ENCODE measurements at regions not wholly inside any gene's neighbourhood (a gene's known extent, or its start where the extent isn't known, plus 50 kb on each side); places are given as distances from the start of the nearest gene placed in this dataset.
A peak's percentile ranks its signal among the peaks of the same experiment; 100 is the strongest.

GRCh38 chr2:43041173-43041591 is 185.2 kb downstream of the ZFP36L2 start:
- Histone ChIP-seq H3K9me2 (ENCODE audit: insufficient read depth) (no peaks in the 10 kb centered on the region), H3K27me3 (ENCODE audit: insufficient read depth) (no peaks in the 10 kb centered on the region), H3K4me3 (no peak overlapping the region), H2AFZ (peak overlapping the region; percentile 90; the same call in 1 of the 2 replicates), H3K36me3 (ENCODE audit: insufficient read depth) (no peaks in the 10 kb centered on the region), H3K4me2 (no peak overlapping the region), H3K79me2 (replicated peaks; ENCODE audit: insufficient read depth) (no peaks in the 10 kb centered on the region), H3K4me1 (ENCODE audit: insufficient read depth) (0 out of 2 replicates have a peak, but pooled peaks cover 9% of the 10 kb centered on the region), H3F3A (replicated peaks; ENCODE audit: low read depth) (no peaks in the 10 kb centered on the region), H3K27ac (ENCODE audit: low read depth) (no peak overlapping the region), H4K20me1 (replicated peaks; ENCODE audit: insufficient read depth) (no peaks in the 10 kb centered on the region)
- ATAC-seq, result no peak
- Mint-ChIP-seq H3K4me1 (peaks cover 19% of the 10 kb centered on the region), H3K27ac (peak overlapping the region; percentile 36; the same call in 1 of the 2 replicates), H3K4me3 (no peak overlapping the region), H3K27me3 (ENCODE audit: insufficient read depth, low read depth, poor library complexity) (peaks cover 16% of the 10 kb centered on the region), H3K36me3 (ENCODE audit: low read depth) (no peaks in the 10 kb centered on the region), H3K9me3 (no peaks in the 10 kb centered on the region)
- TF ChIP-seq EZH2phosphoT487 (IDR thresholded peaks at IDR 0.05; ENCODE audit: unreplicated experiment), result no peak
- no peak for TF ChIP-seq NANOG (IDR thresholded peaks at IDR 0.05; ENCODE audit: borderline replicate concordance)
- no peak for TF ChIP-seq JUNB (IDR thresholded peaks at IDR 0.05; ENCODE audit: unreplicated experiment)
- TF ChIP-seq ZNF331 (CRISPR knock-in tag; IDR thresholded peaks at IDR 0.05; ENCODE audit: low read depth), result no peak
- TF ChIP-seq EZH2 (IDR thresholded peaks at IDR 0.05; ENCODE audit: low read depth, unreplicated experiment), result no peak
- TF ChIP-seq STAT1 (IDR thresholded peaks at IDR 0.05; ENCODE audit: unreplicated experiment), result no peak
- TF ChIP-seq REST (IDR thresholded peaks at IDR 0.05; ENCODE audit: unreplicated experiment), result no peak
- no peak for TF ChIP-seq ETS1 (IDR thresholded peaks at IDR 0.05)
- TF ChIP-seq CREB1 (CRISPR knock-in tag; IDR thresholded peaks at IDR 0.05; ENCODE audit: low read depth), result no peak
- TF ChIP-seq POLR2AphosphoS5 (IDR thresholded peaks at IDR 0.05; ENCODE audit: low read depth), result no peak
- TF ChIP-seq CTCF (conservative IDR thresholded peaks at IDR 0.05; ENCODE audit: low read depth in 2 of 2), result no peak
- no peak for TF ChIP-seq ZNF462 (CRISPR knock-in tag; IDR thresholded peaks at IDR 0.05)
- TF ChIP-seq ZNF114 (CRISPR knock-in tag; IDR thresholded peaks at IDR 0.05), result no peak
- DNase-seq (ENCODE audit: low spot score), result no peak

Measured in GM23338 (cell line).